HG02759 (cell line): ENCODE measurements at regions not wholly inside any gene's neighbourhood (a gene's known extent, or its start where the extent isn't known, plus 50 kb on each side); places are given as distances from the start of the nearest gene placed in this dataset.

ENCODE experiments used
- ATAC-seq: cut with Tn5 transposase; IDR thresholded peaks from one replicate; pipeline ENCODE4 v1.9.1; 2021; ENCODE audit warnings: mild to moderate bottlenecking, moderate library complexity; ENCODE audit not compliant: unreplicated experiment

GRCh38 chr3:23740517-23740965, 65.2 kb upstream of the UBE2E1 start:
- peak; percentile 93 for ATAC-seq

DNA sequence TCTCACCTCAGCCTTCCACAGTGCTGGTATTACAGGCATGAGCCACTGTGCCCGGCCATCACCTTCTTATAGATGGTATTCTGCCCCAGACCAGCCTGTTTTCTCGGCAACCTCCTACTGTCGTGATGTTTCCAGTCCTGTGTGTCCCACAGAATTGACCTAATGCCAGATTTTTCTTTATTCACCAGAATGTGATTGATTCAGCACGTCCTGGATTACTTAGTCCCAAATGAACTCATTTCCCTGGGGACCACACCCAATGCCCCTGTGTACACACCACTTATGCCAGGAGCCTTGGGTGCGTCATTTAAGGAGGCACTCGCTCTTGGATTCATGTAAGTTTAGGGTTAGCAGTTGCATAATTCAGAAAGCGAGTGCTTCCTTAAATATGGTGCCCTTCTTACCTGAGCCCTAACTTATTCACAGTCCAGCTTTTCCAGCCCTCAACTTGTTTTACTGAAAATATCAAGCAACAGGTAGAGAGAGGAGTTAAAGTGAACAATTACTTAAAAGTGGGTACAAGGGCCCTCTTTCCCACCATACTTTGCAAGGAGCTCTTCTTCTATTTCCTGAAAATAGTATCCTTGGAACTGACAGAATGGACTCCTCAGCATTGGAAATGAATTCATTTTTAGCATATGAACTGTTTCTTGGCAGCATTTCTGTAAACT, 64.6 kb upstream of the UBE2E1 start:
- ATAC-seq: no peak

DNA sequence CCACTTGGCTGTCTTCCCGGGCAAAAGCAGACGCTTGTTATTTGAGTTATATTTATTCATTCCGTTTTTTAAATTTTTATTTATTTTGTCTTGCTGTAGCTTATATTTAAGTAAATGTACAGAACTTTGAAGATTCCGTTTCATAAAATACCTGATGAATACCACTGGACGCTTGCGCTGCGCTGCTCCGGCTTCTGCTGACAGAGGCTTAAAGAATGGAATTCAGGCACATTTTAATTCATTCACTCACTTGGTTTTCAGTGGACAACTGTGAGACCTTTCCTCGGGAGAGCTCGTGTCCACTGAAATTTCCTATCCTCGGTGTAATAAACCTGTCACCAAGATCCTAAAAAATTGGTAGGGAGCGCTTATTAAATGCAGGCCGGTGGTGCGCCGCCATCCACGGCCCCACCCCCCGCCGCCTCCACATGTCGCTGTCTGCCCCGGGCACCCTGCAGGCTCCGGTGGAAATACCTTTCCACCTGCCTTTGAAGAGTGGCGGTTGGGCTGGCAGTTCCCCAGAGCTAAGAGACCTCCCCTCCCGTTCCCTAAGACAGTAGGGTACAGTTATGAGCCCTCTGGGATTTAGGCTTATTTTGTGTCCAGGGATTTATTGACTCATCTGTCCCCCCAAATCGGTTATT, 62.5 kb upstream of the UBE2E1 start:
- ATAC-seq: no peak

GRCh38 chr3:23746441-23746840, 59.3 kb upstream of the UBE2E1 start:
- no peak for ATAC-seq

DNA sequence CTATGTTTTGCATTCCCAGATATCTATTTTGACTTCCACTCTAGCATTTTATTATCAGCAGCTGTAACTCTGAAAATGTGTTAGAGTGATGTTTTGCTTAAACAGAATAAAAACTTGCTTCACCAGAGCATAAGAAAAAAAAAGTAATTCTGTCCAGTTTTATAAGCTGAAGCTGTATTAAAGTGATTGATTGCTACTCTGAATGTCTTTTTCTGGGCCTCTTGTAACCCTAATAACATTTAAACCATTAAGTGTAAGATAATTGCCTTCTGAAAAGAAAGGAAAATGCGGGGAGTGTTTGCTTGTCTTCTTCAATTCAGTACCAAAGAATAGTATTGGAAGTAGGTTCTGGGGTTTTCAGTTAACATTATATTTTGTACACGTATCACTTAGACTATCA, 57.9 kb upstream of the UBE2E1 start:
- no peak for ATAC-seq

GRCh38 chr3:23748398-23749110, 57.2 kb upstream of the UBE2E1 start:
- peak; percentile 60 for ATAC-seq

GRCh38 chr3:23749609-23750008, 56.1 kb upstream of the UBE2E1 start:
- ATAC-seq: no peak

DNA sequence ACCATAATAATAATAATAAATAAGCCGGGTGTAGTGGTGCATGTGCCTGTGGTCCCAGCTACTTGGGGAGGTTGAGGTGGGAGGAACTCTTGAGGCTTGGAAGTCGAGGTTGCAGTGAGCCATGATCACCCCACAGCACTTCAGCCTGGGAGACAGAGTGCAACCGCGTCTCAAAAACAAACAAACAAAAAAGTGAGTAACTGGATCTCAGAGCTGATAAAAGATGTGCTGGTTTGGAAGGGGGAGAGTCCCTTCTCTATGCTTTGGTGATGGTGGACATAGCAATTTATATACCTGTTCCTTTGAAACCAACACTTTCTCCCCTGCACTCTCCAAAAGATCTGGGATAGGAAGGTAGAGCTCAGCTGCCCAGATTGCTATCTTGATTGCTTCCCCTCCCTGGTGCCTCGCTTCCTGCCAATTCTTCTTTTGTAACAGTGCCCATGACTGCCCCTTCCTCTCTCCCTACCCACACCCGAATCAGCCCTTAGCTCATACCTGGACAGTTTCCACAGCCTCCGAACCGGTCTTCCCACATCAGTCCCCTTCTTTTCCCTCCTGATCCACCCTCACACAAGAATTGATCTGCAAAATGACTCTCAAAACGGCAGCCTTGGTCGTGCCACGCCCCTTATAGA, 55.1 kb upstream of the UBE2E1 start:
- ATAC-seq: no peak

GRCh38 chr3:23751212-23751723, 54.5 kb upstream of the UBE2E1 start:
- ATAC-seq: no peak

- ATAC-seq: no peak
These were observed 53.6 kb upstream of the UBE2E1 start for GRCh38 chr3:23752126-23752525.

GRCh38 chr3:23754215-23754614, 51.5 kb upstream of the UBE2E1 start:
- no peak for ATAC-seq
